K562 (cell line): ENCODE measurements at regions not wholly inside any gene's neighbourhood (a gene's known extent, or its start where the extent isn't known, plus 50 kb on each side); places are given as distances from the start of the nearest gene placed in this dataset.

Source experiments
- ATAC-seq: fragments of 200-7000 bp; cut with Tn5 transposase; 3 replicates; pipeline ENCODE4 v1.9.1; 2020; ENCODE audit warnings: moderate library complexity
- BruUV-seq: library from RNA; stranded (reverse); fragments of 400-500 nt; replicated peaks from 2 replicates; lab custom pipeline; 2021; lab: Mats Ljungman, UMichigan
- CTCF ChIA-PET: fragments of 300-600 bp; formaldehyde crosslinking; extraction: SDS; loops from one replicate; lab custom pipeline; 2021; ENCODE audit warnings: low intra/inter-chr PET ratio; lab: Yijun Ruan, JAX
- POLR2A ChIA-PET: fragments of 300-600, 350-650 bp; sonication (Branson Sonifier 250); formaldehyde crosslinking; extraction: SDS; loops from one replicate; lab custom pipeline; 2021; ENCODE audit warnings: antibody characterized with exemption, inconsistent platforms; lab: Yijun Ruan, JAX
- DNase-seq, 4 experiments: peaks; one replicate each; pipeline versions ENCODE4 v3.0.0 to v3.0.0-alpha.2; 2011 to 2018; ENCODE audit warnings: low spot score in 3 of 4, mixed read lengths in 3 of 4; ENCODE audit errors: extremely low read depth in 1 of 4
- FAIRE-seq: peaks from 2 replicates; lab custom pipeline; 2011; peaks lifted over from hg19 to GRCh38; lab: Jason Lieb, UNC
- H2AFZ ChIP-seq: 2 replicates; pipeline ENCODE4 v1.6.0; 2011; ENCODE audit warnings: low read depth, low read length, control low read depth, inconsistent platforms
- H3K27ac ChIP-seq: fragments of 200-600 bp; 3 replicates; pipeline ENCODE4 v1.8.0; 2011; ENCODE audit warnings: low read depth, mild to moderate bottlenecking, control low read depth, inconsistent platforms, low read length, moderate library complexity, mixed read lengths; ENCODE audit errors: extremely low read depth
- H3K27me3 ChIP-seq, 2 experiments: fragments of 300-600 bp in 1 of 2; 2 replicates in 1 of 2; 3 replicates in 1 of 2; pipeline versions ENCODE4 v1.6.0 to v1.8.0; 2011; ENCODE audit warnings: inconsistent platforms in 2 of 2, low read length in 2 of 2, mild to moderate bottlenecking in 1 of 2, mixed read lengths in 1 of 2, moderate library complexity in 1 of 2; ENCODE audit not compliant: control insufficient read depth in 2 of 2, insufficient read depth in 2 of 2
- H3K36me3 ChIP-seq: fragments of 300-600 bp; 3 replicates; pipeline ENCODE4 v1.8.0; 2011; ENCODE audit warnings: mild to moderate bottlenecking, low read length, inconsistent platforms; ENCODE audit not compliant: control insufficient read depth, insufficient read depth
- H3K4me1 ChIP-seq, 2 experiments: fragments of 200-600 bp in 1 of 2; replicated peaks in 1 of 2; 2 replicates in 1 of 2; 3 replicates in 1 of 2; pipeline versions ENCODE4 v1.5.1 to v1.8.0; 2011; ENCODE audit warnings: inconsistent platforms in 2 of 2, low read length in 2 of 2, mild to moderate bottlenecking in 1 of 2, mixed read lengths in 1 of 2, moderate library complexity in 1 of 2; ENCODE audit not compliant: control insufficient read depth in 2 of 2, insufficient read depth in 2 of 2
- H3K4me2 ChIP-seq: 2 replicates; pipeline ENCODE4 v1.6.1; 2011; ENCODE audit warnings: low read length, control low read depth, inconsistent platforms, mixed read lengths; ENCODE audit not compliant: insufficient read depth
- H3K4me3 ChIP-seq: fragments of 200-600 bp; sonication (generic), shearing (Covaris generic); 2 replicates; pipeline ENCODE4 v1.5.1; 2016; ENCODE audit warnings: control low read depth, inconsistent platforms
- H3K79me2 ChIP-seq: fragments of 200-600 bp; 3 replicates; pipeline ENCODE4 v1.8.0; 2011; ENCODE audit warnings: low read length, inconsistent platforms; ENCODE audit not compliant: control insufficient read depth, insufficient read depth
- H3K9ac ChIP-seq, 2 experiments: 2 replicates each; pipeline versions ENCODE4 v1.6.0 to v1.6.1; 2011; ENCODE audit warnings: low read depth in 2 of 2, low read length in 2 of 2, control low read depth in 1 of 2, inconsistent platforms in 1 of 2, mild to moderate bottlenecking in 1 of 2, mixed read lengths in 1 of 2; ENCODE audit not compliant: insufficient read depth in 1 of 2
- H3K9me1 ChIP-seq: one replicate; pipeline ENCODE4 v1.6.0; 2011; ENCODE audit warnings: inconsistent platforms, mild to moderate bottlenecking, low read length, moderate library complexity; ENCODE audit not compliant: control insufficient read depth, insufficient read depth
- H3K9me3 ChIP-seq: replicated peaks from 2 replicates; pipeline ENCODE4 v1.5.1; 2011; ENCODE audit warnings: low read depth, low read length, inconsistent platforms; ENCODE audit not compliant: control insufficient read depth, insufficient read depth
- H4K20me1 ChIP-seq: replicated peaks from 2 replicates; pipeline ENCODE4 v1.6.1; 2011; ENCODE audit warnings: low read length, inconsistent platforms, mixed read lengths; ENCODE audit not compliant: control insufficient read depth, insufficient read depth
- ATF3 ChIP-seq, 2 experiments: fragments of 450-650 bp in 1 of 2; sonication (generic) in 1 of 2; formaldehyde crosslinking in 1 of 2; IDR thresholded peaks in 1 of 2; conservative IDR thresholded peaks in 1 of 2; 2 replicates each; pipeline versions ENCODE4 v1.6.1 to v1.8.1; 2016 to 2023; ENCODE audit warnings: mild to moderate bottlenecking in 2 of 2, moderate library complexity in 2 of 2, inconsistent platforms in 1 of 2, missing genetic modification reagents in 1 of 2
- BRF2 ChIP-seq: IDR thresholded peaks from 3 replicates; pipeline ENCODE4 v1.6.1; 2011; ENCODE audit warnings: borderline replicate concordance, mild to moderate bottlenecking; ENCODE audit not compliant: insufficient read length, insufficient read depth
- CCNT2 ChIP-seq: IDR thresholded peaks from 2 replicates; pipeline ENCODE4 v1.6.1; 2011; ENCODE audit warnings: borderline replicate concordance, low read depth, mild to moderate bottlenecking, moderate library complexity, mixed read lengths, low read length; ENCODE audit not compliant: insufficient read length; ENCODE audit errors: extremely low read depth
- CHAMP1 ChIP-seq: fragments of 450-650 bp; IDR thresholded peaks from 2 replicates; pipeline ENCODE4 v1.6.1; 2016; ENCODE audit warnings: mild to moderate bottlenecking
- CLOCK ChIP-seq: fragments of 250-450 bp; sonication (Bioruptor Pico); IDR thresholded peaks from 2 replicates; pipeline ENCODE4 v1.4.0; 2020; ENCODE audit warnings: mild to moderate bottlenecking, moderate library complexity, borderline replicate concordance
- ETS2 ChIP-seq: IDR thresholded peaks from 2 replicates; pipeline ENCODE4 v1.6.1; 2016; ENCODE audit warnings: borderline replicate concordance, missing genetic modification characterization, mild to moderate bottlenecking, moderate library complexity, missing compliant biosample characterization; ENCODE audit not compliant: poor library complexity, severe bottlenecking
- NFYB ChIP-seq: IDR thresholded peaks from 2 replicates; pipeline ENCODE4 v1.6.1; 2011; ENCODE audit warnings: mild to moderate bottlenecking, moderate library complexity; ENCODE audit not compliant: insufficient read length; ENCODE audit errors: extremely low read depth
- PURB ChIP-seq: sonication (generic); formaldehyde crosslinking; IDR thresholded peaks from 2 replicates; pipeline ENCODE4 v1.9.0; 2021; ENCODE audit warnings: low read depth, mild to moderate bottlenecking, missing genetic modification reagents
- RFX1 ChIP-seq: fragments of 450-650 bp; IDR thresholded peaks from 2 replicates; pipeline ENCODE4 v1.6.1; 2016; ENCODE audit warnings: mild to moderate bottlenecking, moderate library complexity
- TRIM28 ChIP-seq: fragments of 450-650 bp; IDR thresholded peaks from 2 replicates; pipeline ENCODE4 v1.6.1; 2017
- ZNF551 ChIP-seq: fragments of 250-450 bp; sonication (Bioruptor Pico); IDR thresholded peaks from 2 replicates; pipeline ENCODE4 v1.5.0; 2021; ENCODE audit warnings: mild to moderate bottlenecking, moderate library complexity
- whole genome bisulfite sequencing: fragments of 100-300 bp; shearing (Covaris generic); methylation state at CpG from one replicate; pipeline ENCODE4 v1.1.6; 2016; ENCODE audit warnings: low coverage, mixed read lengths; ENCODE audit not compliant: insufficient coverage; ENCODE audit errors: missing lambda C conversion rate; 5-methylcytosine and 5-hydroxymethylcytosine counted together
- in situ Hi-C: fragments of 300-500 bp; cut with MboI; formaldehyde crosslinking; loops from 4 replicates; pipeline ENCODE4 v1.15.0; 2018; ENCODE audit warnings: inconsistent platforms, mixed read lengths
- intact Hi-C: fragments of 100-400 bp; cut with micrococcal nuclease; formaldehyde crosslinking; loops from 2 replicates; pipeline ENCODE4 v1.14.2; 2022

GRCh38 chr13:73672492-73672891, 461.7 kb downstream of the KLF12 start (continued):
- TF ChIP-seq CCNT2 (no peak), ZNF551 (no peak), ETS2 (no peak), CHAMP1 (no peak), BRF2 (no peak)

- Histone ChIP-seq H3K4me1 (no peaks in the 10 kb centered on the region), H3K27ac (no peak overlapping the region), H3K9ac (no peak overlapping the region), H3K27me3 (no peaks in the 10 kb centered on the region), H3K4me3 (no peak overlapping the region), H3K9me3 (no peaks in the 10 kb centered on the region), H3K36me3 (no peaks in the 10 kb centered on the region), H4K20me1 (no peaks in the 10 kb centered on the region), H3K9me1 (no peaks in the 10 kb centered on the region), H2AFZ (no peak overlapping the region), H3K4me2 (no peak overlapping the region), H3K79me2 (no peaks in the 10 kb centered on the region)
- WGBS: 2% methylated on average over 5 of the region's 5 CpGs
- intact Hi-C loops: no loop called here
- no TSS peak for BruUV-seq
- ChIA-PET POLR2A (interaction anchor here (0.9 kb wide), 1 partner anchor 9 kb away, joined by 3 read pairs; no protein-coding TSS in a partner anchor), CTCF (no interaction called here)
- no peak for ATAC-seq
- no peak for DNase-seq
- in situ Hi-C loops: no loop called here
- FAIRE-seq: no peak
- no peak for TF ChIP-seq NFYB
- no peak for TF ChIP-seq PURB (CRISPR knock-in tag)
- no peak for TF ChIP-seq ATF3 (IDR thresholded peaks at IDR 0.05)
- no peak for TF ChIP-seq ATF3 (CRISPR knock-in tag; conservative IDR thresholded peaks at IDR 0.05)
- no peak for TF ChIP-seq CLOCK (CRISPR knock-in tag)
- no peak for TF ChIP-seq RFX1
- TF ChIP-seq TRIM28: no peak
Measured at GRCh38 chr13:73671732-73672131, 462.5 kb downstream of the KLF12 start.
